ENCODE measurements at regions not wholly inside any gene's neighbourhood (a gene's known extent, or its start where the extent isn't known, plus 50 kb on each side); places are given as distances from the start of the nearest gene placed in this dataset.

GRCh38 chr7:69434398-69434815, 163.9 kb upstream of the AUTS2 start:
- TF ChIP-seq CTCF (conservative IDR thresholded peaks at IDR 0.05; ENCODE audit: low read length) (no peak), EZH2phosphoT487 (IDR thresholded peaks at IDR 0.05; ENCODE audit: borderline replicate concordance) (no peak)
- peaks cover 3% of the 10 kb centered on the region for H3K4me1 ChIP-seq (ENCODE audit: insufficient read depth, low read length, poor library complexity, severe bottlenecking)
- no peaks in the 10 kb centered on the region for H4K20me1 ChIP-seq (ENCODE audit: insufficient read depth, low read length, poor library complexity, severe bottlenecking)
- H2AFZ ChIP-seq (ENCODE audit: low read length): no peak overlapping the region
- H3K4me2 ChIP-seq (ENCODE audit: low read depth, low read length, poor library complexity, severe bottlenecking): no peak overlapping the region
- no peaks in the 10 kb centered on the region for H3K9me2 ChIP-seq (replicated peaks; ENCODE audit: low read depth, low read length)
- no peaks in the 10 kb centered on the region for H3F3A ChIP-seq (ENCODE audit: low read depth)
- H3K79me2 ChIP-seq (ENCODE audit: insufficient read depth, low read length): no peaks in the 10 kb centered on the region
- H3K4me3 ChIP-seq (ENCODE audit: low read length, poor library complexity, severe bottlenecking): no peak overlapping the region
- no peak overlapping the region for H3K9ac ChIP-seq (ENCODE audit: low read depth, low read length, poor library complexity, severe bottlenecking)
- no peaks in the 10 kb centered on the region for H3K27me3 ChIP-seq (ENCODE audit: insufficient read depth, low read length, poor library complexity, severe bottlenecking)
- H3K36me3 ChIP-seq (ENCODE audit: insufficient read depth, low read length): no peaks in the 10 kb centered on the region
- no peaks in the 10 kb centered on the region for H3K9me3 ChIP-seq (ENCODE audit: insufficient read depth, low read depth, low read length)

GRCh38 chr7:69435711-69436110, 162.6 kb upstream of the AUTS2 start:
- no peaks in the 10 kb centered on the region for H3K9me3 ChIP-seq (ENCODE audit: insufficient read depth, low read depth, low read length)
- H3K4me3 ChIP-seq (ENCODE audit: low read length, poor library complexity, severe bottlenecking): no peak overlapping the region
- H2AFZ ChIP-seq (ENCODE audit: low read length): no peak overlapping the region
- H3K27me3 ChIP-seq (ENCODE audit: insufficient read depth, low read length, poor library complexity, severe bottlenecking): no peaks in the 10 kb centered on the region
- H3K4me2 ChIP-seq (ENCODE audit: low read depth, low read length, poor library complexity, severe bottlenecking): no peak overlapping the region
- no peak for TF ChIP-seq CTCF (conservative IDR thresholded peaks at IDR 0.05; ENCODE audit: low read length)
- no peaks in the 10 kb centered on the region for H3F3A ChIP-seq (ENCODE audit: low read depth)
- H4K20me1 ChIP-seq (ENCODE audit: insufficient read depth, low read length, poor library complexity, severe bottlenecking): no peaks in the 10 kb centered on the region
- no peaks in the 10 kb centered on the region for H3K9me2 ChIP-seq (replicated peaks; ENCODE audit: low read depth, low read length)
- H3K9ac ChIP-seq (ENCODE audit: low read depth, low read length, poor library complexity, severe bottlenecking): no peak overlapping the region
- no peaks in the 10 kb centered on the region for H3K79me2 ChIP-seq (ENCODE audit: insufficient read depth, low read length)
- H3K4me1 ChIP-seq (ENCODE audit: insufficient read depth, low read length, poor library complexity, severe bottlenecking): no peaks in the 10 kb centered on the region
- no peaks in the 10 kb centered on the region for H3K36me3 ChIP-seq (ENCODE audit: insufficient read depth, low read length)

- Histone ChIP-seq H3K4me2 (ENCODE audit: low read depth, low read length, poor library complexity, severe bottlenecking) (no peak overlapping the region), H3K9me2 (replicated peaks; ENCODE audit: low read depth, low read length) (no peaks in the 10 kb centered on the region), H3K4me1 (ENCODE audit: insufficient read depth, low read length, poor library complexity, severe bottlenecking) (no peaks in the 10 kb centered on the region), H3K9ac (ENCODE audit: low read depth, low read length, poor library complexity, severe bottlenecking) (no peak overlapping the region), H3K36me3 (ENCODE audit: insufficient read depth, low read length) (no peaks in the 10 kb centered on the region), H2AFZ (ENCODE audit: low read length) (no peak overlapping the region), H3K9me3 (ENCODE audit: insufficient read depth, low read depth, low read length) (no peaks in the 10 kb centered on the region), H3F3A (ENCODE audit: low read depth) (no peaks in the 10 kb centered on the region), H4K20me1 (ENCODE audit: insufficient read depth, low read length, poor library complexity, severe bottlenecking) (no peaks in the 10 kb centered on the region), H3K4me3 (ENCODE audit: low read length, poor library complexity, severe bottlenecking) (no peak overlapping the region), H3K79me2 (ENCODE audit: insufficient read depth, low read length) (no peaks in the 10 kb centered on the region), H3K27me3 (ENCODE audit: insufficient read depth, low read length, poor library complexity, severe bottlenecking) (no peaks in the 10 kb centered on the region)
- TF ChIP-seq EZH2phosphoT487 (IDR thresholded peaks at IDR 0.05; ENCODE audit: borderline replicate concordance) (no peak), CTCF (conservative IDR thresholded peaks at IDR 0.05; ENCODE audit: low read length) (no peak)
These were observed 161.3 kb upstream of the AUTS2 start for GRCh38 chr7:69436946-69437345.
